ENCODE measurements at regions not wholly inside any gene's neighbourhood (a gene's known extent, or its start where the extent isn't known, plus 50 kb on each side); places are given as distances from the start of the nearest gene placed in this dataset.
"Not testable (repeated sequence)": the region's sequence is repeated elsewhere in the genome, so short reads cannot be mapped to it uniquely, and the experiment has no call there.

GRCh38 chr10:42533866-42534265 is 104.5 kb downstream of the ZNF33B start:
- DNase-seq = not testable (repeated sequence)

GRCh38 chr10:42532996-42533395 is 105.4 kb downstream of the ZNF33B start:
- no peak for DNase-seq

GRCh38 chr10:42523098-42523497 is 115.3 kb downstream of the ZNF33B start:
- no peak for DNase-seq

GRCh38 chr10:42519761-42520460 is 118.5 kb downstream of the ZNF33B start:
- DNase-seq = no peak

- no peak for DNase-seq
Measured at GRCh38 chr10:42519079-42519478, 119.3 kb downstream of the ZNF33B start.

GRCh38 chr10:42513921-42514320 is 124.4 kb downstream of the ZNF33B start:
- DNase-seq = no peak

GRCh38 chr10:42491801-42492200 is 146.6 kb downstream of the ZNF33B start:
- DNase-seq = no peak

GRCh38 chr10:42491001-42491592 is 147.3 kb downstream of the ZNF33B start:
- no peak for DNase-seq

- DNase-seq = no peak
Measured at GRCh38 chr10:42490368-42490767, 148.0 kb downstream of the ZNF33B start.

GRCh38 chr10:42488416-42488815 is 150.0 kb downstream of the ZNF33B start:
- no peak for DNase-seq

- no peak for DNase-seq
Measured at GRCh38 chr10:42482411-42482810, 156.0 kb downstream of the ZNF33B start.

- no peak for DNase-seq
Measured at GRCh38 chr10:42479057-42479456, 159.3 kb downstream of the ZNF33B start.

GRCh38 chr10:42477170-42477569 is 161.2 kb downstream of the ZNF33B start:
- no peak for DNase-seq

- DNase-seq = no peak
Measured at GRCh38 chr10:42476101-42476500, 162.3 kb downstream of the ZNF33B start.

GRCh38 chr10:42475168-42476098 is 162.9 kb downstream of the ZNF33B start:
- no peak for DNase-seq

- DNase-seq = no peak
Measured at GRCh38 chr10:42454313-42454712, 184.1 kb downstream of the ZNF33B start.

GRCh38 chr10:42431095-42431494 is 207.3 kb downstream of the ZNF33B start:
- DNase-seq = no peak

GRCh38 chr10:42428534-42428933 is 209.8 kb downstream of the ZNF33B start:
- DNase-seq = no peak

GRCh38 chr10:42422911-42423310 is 215.5 kb downstream of the ZNF33B start:
- no peak for DNase-seq

- DNase-seq = no peak
Measured at GRCh38 chr10:42421812-42422211, 216.6 kb downstream of the ZNF33B start.

GRCh38 chr10:42419789-42420188 is 218.6 kb downstream of the ZNF33B start:
- DNase-seq = no peak

- DNase-seq = no peak
Measured at GRCh38 chr10:42380926-42381547, 257.3 kb downstream of the ZNF33B start.
